ENCODE measurements at regions not wholly inside any gene's neighbourhood (a gene's known extent, or its start where the extent isn't known, plus 50 kb on each side); places are given as distances from the start of the nearest gene placed in this dataset.

- H3F3A ChIP-seq (replicated peaks; ENCODE audit: low read depth), result no peaks in the 10 kb centered on the region
- no peaks in the 10 kb centered on the region for H3K79me2 ChIP-seq (replicated peaks; ENCODE audit: insufficient read depth)
- Mint-ChIP-seq H3K36me3 (ENCODE audit: low read depth) (no peaks in the 10 kb centered on the region), H3K27ac (no peak overlapping the region), H3K9me3 (no peaks in the 10 kb centered on the region), H3K27me3 (ENCODE audit: insufficient read depth, low read depth, poor library complexity) (peaks cover 2% of the 10 kb centered on the region), H3K4me1 (no peaks in the 10 kb centered on the region), H3K4me3 (no peak overlapping the region)
- TF ChIP-seq EZH2phosphoT487 (IDR thresholded peaks at IDR 0.05; ENCODE audit: unreplicated experiment) (no peak), ETS1 (IDR thresholded peaks at IDR 0.05) (no peak), NANOG (IDR thresholded peaks at IDR 0.05; ENCODE audit: borderline replicate concordance) (no peak), EZH2 (IDR thresholded peaks at IDR 0.05; ENCODE audit: low read depth, unreplicated experiment) (no peak), CREB1 (CRISPR knock-in tag; IDR thresholded peaks at IDR 0.05; ENCODE audit: low read depth) (no peak), ZNF462 (CRISPR knock-in tag; IDR thresholded peaks at IDR 0.05) (no peak), JUNB (IDR thresholded peaks at IDR 0.05; ENCODE audit: unreplicated experiment) (no peak), ZNF114 (CRISPR knock-in tag; IDR thresholded peaks at IDR 0.05) (no peak), ZNF331 (CRISPR knock-in tag; IDR thresholded peaks at IDR 0.05; ENCODE audit: low read depth) (no peak), STAT1 (IDR thresholded peaks at IDR 0.05; ENCODE audit: unreplicated experiment) (no peak), REST (IDR thresholded peaks at IDR 0.05; ENCODE audit: unreplicated experiment) (no peak), POLR2AphosphoS5 (IDR thresholded peaks at IDR 0.05; ENCODE audit: low read depth) (no peak), CTCF (conservative IDR thresholded peaks at IDR 0.05; ENCODE audit: low read depth in 2 of 2) (no peak)
- DNase-seq (ENCODE audit: low spot score), result no peak
- no peak overlapping the region for H3K27ac ChIP-seq (ENCODE audit: low read depth)
- no peak overlapping the region for H2AFZ ChIP-seq
- H4K20me1 ChIP-seq (replicated peaks; ENCODE audit: insufficient read depth), result no peaks in the 10 kb centered on the region
- H3K27me3 ChIP-seq (ENCODE audit: insufficient read depth), result no peaks in the 10 kb centered on the region
- H3K4me1 ChIP-seq (ENCODE audit: insufficient read depth), result no peaks in the 10 kb centered on the region
- H3K36me3 ChIP-seq (ENCODE audit: insufficient read depth), result no peaks in the 10 kb centered on the region
- H3K4me2 ChIP-seq, result no peak overlapping the region
- ATAC-seq, result no peak
- peaks cover 9% of the 10 kb centered on the region for H3K9me2 ChIP-seq (ENCODE audit: insufficient read depth)
- H3K4me3 ChIP-seq, result no peak overlapping the region
These were observed 339.6 kb downstream of the ENC1 start for GRCh38 chr5:74300808-74301389.

Data from GM23338 (cell line).